ENCODE measurements at regions not wholly inside any gene's neighbourhood (a gene's known extent, or its start where the extent isn't known, plus 50 kb on each side); places are given as distances from the start of the nearest gene placed in this dataset.

DNA sequence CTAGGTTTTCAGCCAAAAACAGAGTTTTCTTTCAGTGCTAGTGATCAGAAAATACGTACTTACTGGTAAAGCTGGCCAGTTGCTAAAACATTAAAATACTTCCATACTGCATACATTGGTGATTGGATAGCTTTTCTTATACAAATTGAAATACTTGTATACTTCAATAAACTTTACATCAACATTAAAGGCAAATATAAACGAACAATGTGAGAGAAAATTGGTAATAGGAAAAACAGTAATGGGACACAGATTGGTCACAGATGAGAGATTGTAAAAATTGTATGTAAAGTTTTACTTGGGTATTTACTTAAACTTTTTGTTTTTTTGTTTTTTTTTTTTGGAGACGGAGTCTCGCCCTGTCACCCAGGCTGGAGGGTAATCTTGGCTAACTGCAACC is 391.7 kb downstream of the TFEC start:
- no peak overlapping the region for H3K9ac ChIP-seq (ENCODE audit: low read length)
- H3K4me1 ChIP-seq (ENCODE audit: insufficient read depth, low read length, severe bottlenecking): no peaks in the 10 kb centered on the region
- peaks cover 5% of the 10 kb centered on the region; the same call in 1 of the 2 replicates for H3K9me2 ChIP-seq (ENCODE audit: low read depth, low read length)
- H3K9me3 ChIP-seq (ENCODE audit: low read length): no peaks in the 10 kb centered on the region
- no peak overlapping the region for H3K4me3 ChIP-seq (ENCODE audit: low read depth, low read length, poor library complexity, severe bottlenecking)
- no peak overlapping the region for H2AFZ ChIP-seq (ENCODE audit: low read length)
- H3K79me2 ChIP-seq (ENCODE audit: insufficient read depth, low read length): no peaks in the 10 kb centered on the region
- no peak overlapping the region for H3K4me2 ChIP-seq (ENCODE audit: low read length)
- H4K20me1 ChIP-seq (ENCODE audit: insufficient read depth, low read length): no peaks in the 10 kb centered on the region
- no peaks in the 10 kb centered on the region for H3K36me3 ChIP-seq (ENCODE audit: insufficient read depth, low read length)
- H3K27me3 ChIP-seq (ENCODE audit: insufficient read depth, low read length): no peaks in the 10 kb centered on the region
- TF ChIP-seq, protein P1, sequence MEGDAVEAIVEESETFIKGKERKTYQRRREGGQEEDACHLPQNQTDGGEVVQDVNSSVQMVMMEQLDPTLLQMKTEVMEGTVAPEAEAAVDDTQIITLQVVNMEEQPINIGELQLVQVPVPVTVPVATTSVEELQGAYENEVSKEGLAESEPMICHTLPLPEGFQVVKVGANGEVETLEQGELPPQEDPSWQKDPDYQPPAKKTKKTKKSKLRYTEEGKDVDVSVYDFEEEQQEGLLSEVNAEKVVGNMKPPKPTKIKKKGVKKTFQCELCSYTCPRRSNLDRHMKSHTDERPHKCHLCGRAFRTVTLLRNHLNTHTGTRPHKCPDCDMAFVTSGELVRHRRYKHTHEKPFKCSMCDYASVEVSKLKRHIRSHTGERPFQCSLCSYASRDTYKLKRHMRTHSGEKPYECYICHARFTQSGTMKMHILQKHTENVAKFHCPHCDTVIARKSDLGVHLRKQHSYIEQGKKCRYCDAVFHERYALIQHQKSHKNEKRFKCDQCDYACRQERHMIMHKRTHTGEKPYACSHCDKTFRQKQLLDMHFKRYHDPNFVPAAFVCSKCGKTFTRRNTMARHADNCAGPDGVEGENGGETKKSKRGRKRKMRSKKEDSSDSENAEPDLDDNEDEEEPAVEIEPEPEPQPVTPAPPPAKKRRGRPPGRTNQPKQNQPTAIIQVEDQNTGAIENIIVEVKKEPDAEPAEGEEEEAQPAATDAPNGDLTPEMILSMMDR (IDR thresholded peaks at IDR 0.05; ENCODE audit: low read length): no peak
- TF ChIP-seq EZH2 (IDR thresholded peaks at IDR 0.05; ENCODE audit: borderline replicate concordance, low read length): no peak
- no peaks in the 10 kb centered on the region for H3F3A ChIP-seq (ENCODE audit: insufficient read depth, low read length)
- H3K27ac ChIP-seq (ENCODE audit: low read depth, low read length, poor library complexity, severe bottlenecking): no peak overlapping the region

DNA sequence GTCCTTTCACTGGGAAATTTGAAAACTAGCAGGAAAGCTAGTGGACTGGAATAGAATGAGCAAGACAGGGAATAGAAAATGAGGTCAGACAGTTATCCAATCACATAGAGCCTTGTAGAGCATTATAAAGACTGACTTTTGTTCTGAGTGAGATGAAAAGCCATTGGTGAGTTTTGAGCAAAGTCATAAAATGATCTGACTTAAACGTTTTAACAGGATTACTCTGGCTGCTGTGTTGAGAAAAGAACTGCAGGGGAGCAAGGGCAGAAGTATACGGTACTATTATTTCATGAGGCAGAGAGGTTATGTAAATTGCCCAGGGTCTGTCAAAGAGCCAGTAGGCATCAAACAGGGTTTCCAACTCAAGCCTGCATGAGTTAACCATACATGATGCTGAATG is 393.4 kb downstream of the TFEC start:
- H3K4me1 ChIP-seq (ENCODE audit: insufficient read depth, low read length, severe bottlenecking): no peaks in the 10 kb centered on the region
- no peaks in the 10 kb centered on the region for H4K20me1 ChIP-seq (ENCODE audit: insufficient read depth, low read length)
- no peak overlapping the region for H2AFZ ChIP-seq (ENCODE audit: low read length)
- no peak for TF ChIP-seq EZH2 (IDR thresholded peaks at IDR 0.05; ENCODE audit: borderline replicate concordance, low read length)
- TF ChIP-seq, protein P1 (IDR thresholded peaks at IDR 0.05; ENCODE audit: low read length): no peak
- H3K9me2 ChIP-seq (ENCODE audit: low read depth, low read length): no peaks in the 10 kb centered on the region
- no peak overlapping the region for H3K9ac ChIP-seq (ENCODE audit: low read length)
- H3F3A ChIP-seq (ENCODE audit: insufficient read depth, low read length): no peaks in the 10 kb centered on the region
- H3K36me3 ChIP-seq (ENCODE audit: insufficient read depth, low read length): no peaks in the 10 kb centered on the region
- H3K9me3 ChIP-seq (ENCODE audit: low read length): no peaks in the 10 kb centered on the region
- H3K27me3 ChIP-seq (ENCODE audit: insufficient read depth, low read length): no peaks in the 10 kb centered on the region
- H3K79me2 ChIP-seq (ENCODE audit: insufficient read depth, low read length): no peaks in the 10 kb centered on the region
- H3K4me3 ChIP-seq (ENCODE audit: low read depth, low read length, poor library complexity, severe bottlenecking): no peak overlapping the region
- no peak overlapping the region for H3K27ac ChIP-seq (ENCODE audit: low read depth, low read length, poor library complexity, severe bottlenecking)
- no peak overlapping the region for H3K4me2 ChIP-seq (ENCODE audit: low read length)

DNA sequence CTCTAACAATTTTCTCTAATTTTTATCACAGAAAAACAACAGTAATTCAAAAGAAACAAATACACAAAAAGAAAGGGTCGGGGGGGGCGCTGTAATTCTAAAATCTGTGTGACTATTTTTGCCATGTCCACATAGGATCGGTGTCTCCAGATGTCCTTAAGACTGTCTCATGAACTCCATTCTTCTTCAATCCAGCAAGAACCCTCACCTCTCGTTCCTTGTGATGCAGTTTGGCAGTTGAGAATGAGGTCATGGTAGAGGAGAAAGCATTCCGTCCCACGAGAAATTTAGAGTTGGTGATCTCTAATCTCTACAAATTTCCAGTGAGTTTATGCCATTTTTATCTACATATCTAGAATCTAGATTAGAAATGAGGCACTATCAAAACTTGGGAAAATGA is 394.7 kb downstream of the TFEC start:
- no peak overlapping the region for H3K9ac ChIP-seq (ENCODE audit: low read length)
- no peaks in the 10 kb centered on the region for H3K9me3 ChIP-seq (ENCODE audit: low read length)
- H2AFZ ChIP-seq (ENCODE audit: low read length): no peak overlapping the region
- no peaks in the 10 kb centered on the region for H3K79me2 ChIP-seq (ENCODE audit: insufficient read depth, low read length)
- H4K20me1 ChIP-seq (ENCODE audit: insufficient read depth, low read length): no peaks in the 10 kb centered on the region
- H3K4me1 ChIP-seq (ENCODE audit: insufficient read depth, low read length, severe bottlenecking): no peaks in the 10 kb centered on the region
- no peak overlapping the region for H3K27ac ChIP-seq (ENCODE audit: low read depth, low read length, poor library complexity, severe bottlenecking)
- no peaks in the 10 kb centered on the region for H3K36me3 ChIP-seq (ENCODE audit: insufficient read depth, low read length)
- TF ChIP-seq EZH2 (IDR thresholded peaks at IDR 0.05; ENCODE audit: borderline replicate concordance, low read length): no peak
- TF ChIP-seq, protein P1 (IDR thresholded peaks at IDR 0.05; ENCODE audit: low read length): no peak
- H3K4me2 ChIP-seq (ENCODE audit: low read length): no peak overlapping the region
- no peaks in the 10 kb centered on the region for H3F3A ChIP-seq (ENCODE audit: insufficient read depth, low read length)
- no peaks in the 10 kb centered on the region for H3K9me2 ChIP-seq (ENCODE audit: low read depth, low read length)
- H3K27me3 ChIP-seq (ENCODE audit: insufficient read depth, low read length): no peaks in the 10 kb centered on the region
- no peak overlapping the region for H3K4me3 ChIP-seq (ENCODE audit: low read depth, low read length, poor library complexity, severe bottlenecking)

Measured in OCI-LY1 (cell line).